WI38 (cell line): ENCODE measurements at regions not wholly inside any gene's neighbourhood (a gene's known extent, or its start where the extent isn't known, plus 50 kb on each side); places are given as distances from the start of the nearest gene placed in this dataset.

Source experiments
- H3K4me3 ChIP-seq: 2 replicates; pipeline ENCODE4 v1.5.1; 2011; ENCODE audit warnings: low read depth, mild to moderate bottlenecking, control low read depth, low read length
- CTCF ChIP-seq: IDR thresholded peaks from 2 replicates; pipeline ENCODE4 v1.5.1; 2012; ENCODE audit warnings: low read depth, mild to moderate bottlenecking, control low read depth, low read length

GRCh38 chr14:89707086-89707485 is 247.4 kb downstream of the EFCAB11 start:
- no peak for TF ChIP-seq CTCF
- H3K4me3 ChIP-seq: no peak overlapping the region

- no peak overlapping the region for H3K4me3 ChIP-seq
- TF ChIP-seq CTCF: no peak
These were observed 251.7 kb downstream of the EFCAB11 start for GRCh38 chr14:89702876-89703200.

GRCh38 chr14:89702073-89702875 is 252.3 kb downstream of the EFCAB11 start:
- peak overlapping the region; percentile 61 for H3K4me3 ChIP-seq
- TF ChIP-seq CTCF: no peak

GRCh38 chr14:89701211-89702043 is 253.1 kb downstream of the EFCAB11 start:
- H3K4me3 ChIP-seq: peak overlapping the region; percentile 61
- TF ChIP-seq CTCF: no peak

GRCh38 chr14:89700801-89701200 is 253.7 kb downstream of the EFCAB11 start:
- no peak for TF ChIP-seq CTCF
- H3K4me3 ChIP-seq: no peak overlapping the region; the same call in 1 of the 2 replicates

GRCh38 chr14:89699071-89699470 is 255.5 kb downstream of the EFCAB11 start:
- TF ChIP-seq CTCF: no peak

More at GRCh38 chr14:89699071-89699470, 255.5 kb downstream of the EFCAB11 start:
- H3K4me3 ChIP-seq: no peak overlapping the region
